MM.1S (cell line): ENCODE measurements at regions not wholly inside any gene's neighbourhood (a gene's known extent, or its start where the extent isn't known, plus 50 kb on each side); places are given as distances from the start of the nearest gene placed in this dataset.
A peak's percentile ranks its signal among the peaks of the same experiment; 100 is the strongest.

Source experiments
- DNase-seq: peaks from one replicate; pipeline ENCODE4 v3.0.0-alpha.2; 2015
- H2AFZ ChIP-seq: fragments of 300-600 bp; sonication (generic); 2 replicates; pipeline ENCODE4 v1.6.0; 2016; ENCODE audit warnings: antibody characterized with exemption, low read length
- H3F3A ChIP-seq: fragments of 300-600 bp; sonication (generic); 2 replicates; pipeline ENCODE4 v1.6.1; 2016; ENCODE audit warnings: mild to moderate bottlenecking, antibody characterized with exemption, low read length, moderate library complexity, mixed read lengths; ENCODE audit not compliant: insufficient read depth
- H3K27ac ChIP-seq: fragments of 300-600 bp; sonication (generic); 2 replicates; pipeline ENCODE4 v1.5.1; 2016; ENCODE audit warnings: mild to moderate bottlenecking, low read length
- H3K27me3 ChIP-seq: fragments of 300-600 bp; sonication (generic); replicated peaks from 2 replicates; pipeline ENCODE4 v1.6.0; 2016; ENCODE audit warnings: low read length; ENCODE audit not compliant: insufficient read depth
- H3K36me3 ChIP-seq: fragments of 300-600 bp; sonication (generic); replicated peaks from 2 replicates; pipeline ENCODE4 v1.6.1; 2016; ENCODE audit warnings: mild to moderate bottlenecking, low read length, mixed read lengths; ENCODE audit not compliant: insufficient read depth
- H3K4me1 ChIP-seq: fragments of 300-600 bp; sonication (generic); 2 replicates; pipeline ENCODE4 v1.6.1; 2016; ENCODE audit warnings: low read length, mixed read lengths
- H3K4me2 ChIP-seq: fragments of 300-600 bp; sonication (generic); 2 replicates; pipeline ENCODE4 v1.6.0; 2016; ENCODE audit warnings: low read depth, low read length
- H3K4me3 ChIP-seq: fragments of 300-600 bp; sonication (generic); 2 replicates; pipeline ENCODE4 v1.5.1; 2016; ENCODE audit warnings: low read length, mixed read lengths
- H3K79me2 ChIP-seq: fragments of 300-600 bp; sonication (generic); 2 replicates; pipeline ENCODE4 v1.6.1; 2016; ENCODE audit warnings: mixed run types, low read length, mixed read lengths
- H3K9ac ChIP-seq: fragments of 300-600 bp; sonication (generic); 2 replicates; pipeline ENCODE4 v1.6.1; 2016; ENCODE audit warnings: low read length, mixed read lengths
- H3K9me2 ChIP-seq: fragments of 300-600 bp; sonication (generic); replicated peaks from 2 replicates; pipeline ENCODE4 v1.6.1; 2016; ENCODE audit warnings: mild to moderate bottlenecking, low read length, mixed read lengths; ENCODE audit not compliant: insufficient read depth
- H3K9me3 ChIP-seq: fragments of 300-600 bp; sonication (generic); replicated peaks from 2 replicates; pipeline ENCODE4 v1.6.1; 2016; ENCODE audit warnings: mild to moderate bottlenecking, low read length, mixed read lengths; ENCODE audit not compliant: insufficient read depth
- H4K20me1 ChIP-seq: fragments of 300-600 bp; sonication (generic); 2 replicates; pipeline ENCODE4 v1.6.1; 2016; ENCODE audit warnings: mild to moderate bottlenecking, low read length, moderate library complexity, mixed read lengths; ENCODE audit not compliant: insufficient read depth
- CTCF ChIP-seq: fragments of 300-600 bp; sonication (generic); IDR thresholded peaks from 2 replicates; pipeline ENCODE4 v1.5.1; 2016; ENCODE audit warnings: antibody characterized with exemption, low read length, mixed read lengths
- EZH2 ChIP-seq: fragments of 300-600 bp; sonication (generic); optimal IDR thresholded peaks from 2 replicates; pipeline ENCODE3; 2017; ENCODE audit warnings: low read depth, mild to moderate bottlenecking, antibody characterized with exemption, low read length, mixed read lengths
- EZH2phosphoT487 ChIP-seq: fragments of 300-600 bp; sonication (generic); IDR thresholded peaks from 2 replicates; pipeline ENCODE4 v1.6.1; 2018; ENCODE audit warnings: antibody characterized with exemption, low read length

GRCh38 chr12:46109343-46110222 lies 119.2 kb upstream of the SCAF11 start:
- no peak for TF ChIP-seq EZH2
- no peak for TF ChIP-seq EZH2phosphoT487
- TF ChIP-seq CTCF = no peak
- H3K9me2 ChIP-seq = no peaks in the 10 kb centered on the region
- H3K4me3 ChIP-seq = no peak overlapping the region
- H3K79me2 ChIP-seq = no peaks in the 10 kb centered on the region
- H3K4me2 ChIP-seq = peak overlapping the region; percentile 36
- no peaks in the 10 kb centered on the region for H3K36me3 ChIP-seq
- no peak overlapping the region for H3K9ac ChIP-seq
- no peaks in the 10 kb centered on the region for H3K27me3 ChIP-seq
- DNase-seq = no peak
- no peaks in the 10 kb centered on the region for H4K20me1 ChIP-seq
- H3F3A ChIP-seq = peaks cover 17% of the 10 kb centered on the region
- peaks cover 42% of the 10 kb centered on the region for H3K4me1 ChIP-seq
- no peak overlapping the region for H2AFZ ChIP-seq
- peak overlapping the region; percentile 56; the same call in 1 of the 2 replicates for H3K27ac ChIP-seq
- no peaks in the 10 kb centered on the region for H3K9me3 ChIP-seq

- H4K20me1 ChIP-seq = no peaks in the 10 kb centered on the region
- H3K9me2 ChIP-seq = no peaks in the 10 kb centered on the region
- H2AFZ ChIP-seq = no peak overlapping the region
- H3K9me3 ChIP-seq = no peaks in the 10 kb centered on the region
- no peaks in the 10 kb centered on the region for H3K79me2 ChIP-seq
- no peaks in the 10 kb centered on the region for H3K27me3 ChIP-seq
- H3K36me3 ChIP-seq = no peaks in the 10 kb centered on the region
- peak overlapping the region; percentile 56; the same call in 1 of the 2 replicates for H3K27ac ChIP-seq
- no peak for TF ChIP-seq EZH2
- no peak for TF ChIP-seq EZH2phosphoT487
- no peak for TF ChIP-seq CTCF
- H3K4me3 ChIP-seq = 0 out of 2 replicates have a peak overlapping the region, but pooled peaks have one; percentile 22
- H3K9ac ChIP-seq = no peak overlapping the region
- peaks cover 42% of the 10 kb centered on the region for H3K4me1 ChIP-seq
- peak overlapping the region; percentile 48 for H3K4me2 ChIP-seq
- DNase-seq = peak; percentile 82
- H3F3A ChIP-seq = peaks cover 17% of the 10 kb centered on the region
These were observed 118.3 kb upstream of the SCAF11 start for GRCh38 chr12:46108721-46109120.

GRCh38 chr12:46107591-46107990 lies 117.2 kb upstream of the SCAF11 start:
- H3K9me3 ChIP-seq = no peaks in the 10 kb centered on the region
- no peaks in the 10 kb centered on the region for H3K36me3 ChIP-seq
- DNase-seq = no peak
- peak overlapping the region; percentile 48; the same call in 1 of the 2 replicates for H3K4me2 ChIP-seq
- no peaks in the 10 kb centered on the region for H3K9me2 ChIP-seq
- no peaks in the 10 kb centered on the region for H4K20me1 ChIP-seq
- H3K4me1 ChIP-seq = peaks cover 42% of the 10 kb centered on the region
- H3K4me3 ChIP-seq = no peak overlapping the region
- no peak overlapping the region for H3K9ac ChIP-seq
- no peak overlapping the region for H3K27ac ChIP-seq
- H2AFZ ChIP-seq = no peak overlapping the region
- no peaks in the 10 kb centered on the region for H3K79me2 ChIP-seq
- peaks cover 17% of the 10 kb centered on the region for H3F3A ChIP-seq
- TF ChIP-seq EZH2phosphoT487 (no peak), CTCF (no peak), EZH2 (no peak)
- no peaks in the 10 kb centered on the region for H3K27me3 ChIP-seq
